Peyer's patch (tissue), 4 donors: ENCODE measurements at regions not wholly inside any gene's neighbourhood (a gene's known extent, or its start where the extent isn't known, plus 50 kb on each side); places are given as distances from the start of the nearest gene placed in this dataset.

Source experiments
- POLR2A ChIP-seq, 2 donors: fragments of 450-650 bp; IDR thresholded peaks; one replicate each; pipeline ENCODE4 v1.5.1; 2017; ENCODE audit warnings: antibody characterized with exemption in 2 of 2, mild to moderate bottlenecking in 2 of 2, moderate library complexity in 2 of 2
- TF ChIP-seq, protein P1 (sequence below), 6 experiments: fragments of 450-650 bp in 4 of 6; fragments of 200-600 bp in 2 of 6; sonication (generic) in 1 of 6; IDR thresholded peaks; one replicate each; pipeline ENCODE4 v1.5.1; 2017 to 2019; ENCODE audit warnings: antibody characterized with exemption in 6 of 6, mild to moderate bottlenecking in 3 of 6, moderate library complexity in 1 of 6

DNA sequence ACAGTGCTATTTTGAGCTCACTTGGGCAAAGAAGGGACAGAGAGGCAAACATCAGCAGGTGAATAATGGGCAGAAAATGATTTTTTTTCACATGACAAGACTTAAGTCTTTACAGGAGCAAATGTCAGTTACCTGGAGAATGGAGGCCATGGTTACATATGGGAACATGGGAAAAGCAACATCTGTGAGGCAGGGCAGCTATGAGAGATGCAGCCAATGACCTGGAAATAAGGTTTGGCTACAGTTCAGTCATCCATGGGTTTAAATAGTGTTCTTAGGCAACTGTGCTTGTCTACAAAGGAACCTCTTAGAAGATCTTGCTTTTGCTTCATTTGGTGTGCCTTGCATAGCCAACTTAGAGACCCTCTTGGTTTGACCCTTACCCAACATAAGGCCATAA lies 490.2 kb upstream of the LCORL start:
- TF ChIP-seq, protein P1, sequence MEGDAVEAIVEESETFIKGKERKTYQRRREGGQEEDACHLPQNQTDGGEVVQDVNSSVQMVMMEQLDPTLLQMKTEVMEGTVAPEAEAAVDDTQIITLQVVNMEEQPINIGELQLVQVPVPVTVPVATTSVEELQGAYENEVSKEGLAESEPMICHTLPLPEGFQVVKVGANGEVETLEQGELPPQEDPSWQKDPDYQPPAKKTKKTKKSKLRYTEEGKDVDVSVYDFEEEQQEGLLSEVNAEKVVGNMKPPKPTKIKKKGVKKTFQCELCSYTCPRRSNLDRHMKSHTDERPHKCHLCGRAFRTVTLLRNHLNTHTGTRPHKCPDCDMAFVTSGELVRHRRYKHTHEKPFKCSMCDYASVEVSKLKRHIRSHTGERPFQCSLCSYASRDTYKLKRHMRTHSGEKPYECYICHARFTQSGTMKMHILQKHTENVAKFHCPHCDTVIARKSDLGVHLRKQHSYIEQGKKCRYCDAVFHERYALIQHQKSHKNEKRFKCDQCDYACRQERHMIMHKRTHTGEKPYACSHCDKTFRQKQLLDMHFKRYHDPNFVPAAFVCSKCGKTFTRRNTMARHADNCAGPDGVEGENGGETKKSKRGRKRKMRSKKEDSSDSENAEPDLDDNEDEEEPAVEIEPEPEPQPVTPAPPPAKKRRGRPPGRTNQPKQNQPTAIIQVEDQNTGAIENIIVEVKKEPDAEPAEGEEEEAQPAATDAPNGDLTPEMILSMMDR (IDR thresholded peaks at IDR 0.05), result no peak
- no peak for TF ChIP-seq POLR2A (IDR thresholded peaks at IDR 0.05)
